Adrenal gland (tissue), 9 donors: ENCODE measurements at regions not wholly inside any gene's neighbourhood (a gene's known extent, or its start where the extent isn't known, plus 50 kb on each side); places are given as distances from the start of the nearest gene placed in this dataset.

Experiments
- DNase-seq, 7 donors: peaks; one replicate each; pipeline ENCODE4 v3.0.0-alpha.2; 2019 to 2020
- H3K27ac ChIP-seq, 5 donors: fragments of 200-600 bp; sonication (generic) in 4 of 5; 1 replicate in 3 of 5; 2 replicates in 2 of 5; pipeline versions ENCODE4 v1.5.1 to v1.8.0; 2016 to 2020; ENCODE audit warnings: mild to moderate bottlenecking in 1 of 5
- H3K27me3 ChIP-seq: fragments of 200-600 bp; 2 replicates; pipeline ENCODE4 v1.8.0; 2021
- H3K36me3 ChIP-seq, 2 donors: fragments of 200-600 bp; replicated peaks in 1 of 2; 1 replicate in 1 of 2; 2 replicates in 1 of 2; pipeline versions ENCODE4 v1.5.1 to v1.8.0; 2018 to 2022
- H3K4me1 ChIP-seq, 2 donors: fragments of 200-600 bp; replicated peaks in 1 of 2; 1 replicate in 1 of 2; 2 replicates in 1 of 2; pipeline versions ENCODE4 v1.5.1 to v1.8.0; 2018 to 2021
- H3K4me3 ChIP-seq, 4 donors: fragments of 200-600 bp; sonication (generic) in 3 of 4; one replicate each; pipeline ENCODE4 v1.5.1; 2016 to 2018
- H3K9me3 ChIP-seq, 3 donors: fragments of 200-600 bp; sonication (generic) in 1 of 3; replicated peaks in 1 of 3; 1 replicate in 2 of 3; 2 replicates in 1 of 3; pipeline versions ENCODE4 v1.5.1 to v1.8.0; 2016 to 2021
- POLR2A ChIP-seq, 2 donors: fragments of 450-650 bp; IDR thresholded peaks; one replicate each; pipeline ENCODE4 v1.6.1; 2017; ENCODE audit warnings: antibody characterized with exemption in 2 of 2, mild to moderate bottlenecking in 2 of 2, moderate library complexity in 1 of 2
- WGBS, 4 donors: extraction: QIAGEN DNeasy Blood & Tissue Kit in 2 of 4; methylation state at CpG; one replicate each; pipeline versions ENCODE4 v1.1.5 to v1.1.7; 2013 to 2017; 5-methylcytosine and 5-hydroxymethylcytosine counted together
- intact Hi-C, 2 donors: fragments of 100-400 bp; cut with DNase I; formaldehyde crosslinking; loops; one replicate each; pipeline versions ENCODE4 v1.14.1 to v1.15.0; 2022 to 2023
- TF ChIP-seq, protein P1 (sequence below), 6 experiments: fragments of 450-650 bp in 4 of 6; fragments of 200-600 bp in 2 of 6; sonication (generic) in 1 of 6; IDR thresholded peaks; 1 replicate in 5 of 6; 2 replicates in 1 of 6; pipeline versions ENCODE4 v1.5.1 to v1.8.0; 2016 to 2021; ENCODE audit warnings: antibody characterized with exemption in 6 of 6, mild to moderate bottlenecking in 2 of 6, moderate library complexity in 1 of 6
- donor health status: healthy with polysubstance abuse.
- donor health status: Bipolar disorder and iron deficiency.
- donor health status: DM: yes; HTN: yes; CAD: no.
- donor health status: DM: no; HTN: no; CAD: no.
- donor health status: DM: no; HTN: no; CAD: no.

DNA sequence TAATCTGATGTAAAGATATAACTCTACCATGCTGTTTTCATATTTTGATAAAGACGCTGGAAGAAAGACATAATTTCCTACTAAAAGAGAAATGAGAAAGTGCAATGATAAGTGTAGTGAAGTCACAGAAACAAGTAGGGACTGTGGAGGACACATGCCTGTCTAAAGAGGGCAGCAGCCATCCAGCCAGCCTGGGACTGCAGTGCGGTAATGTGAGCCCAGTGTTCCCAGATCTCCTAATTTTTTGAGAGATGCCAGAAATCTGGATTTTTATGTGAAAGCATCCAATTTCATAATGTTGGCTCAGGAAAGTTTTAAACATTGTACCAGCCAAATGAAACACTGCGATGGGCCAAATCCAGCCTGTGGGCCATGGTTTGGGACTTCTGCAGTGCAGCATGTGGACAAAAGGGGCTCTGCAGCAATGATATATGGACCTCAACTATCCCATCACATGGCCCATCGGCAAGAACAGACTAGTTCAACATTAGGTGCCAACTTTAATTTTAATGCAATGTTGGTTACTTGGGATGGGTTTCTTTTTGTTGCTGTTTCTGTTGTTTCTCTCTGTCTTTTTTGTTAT is 329.5 kb downstream of the LTN1 start:
- H3K27me3 ChIP-seq = no peaks in the 10 kb centered on the region
- H3K36me3 ChIP-seq = no peaks in the 10 kb centered on the region
- no peaks in the 10 kb centered on the region for H3K9me3 ChIP-seq
- H3K4me3 ChIP-seq = no peak overlapping the region
- H3K4me1 ChIP-seq = no peaks in the 10 kb centered on the region
- DNase-seq = no peak
- TF ChIP-seq, protein P1, sequence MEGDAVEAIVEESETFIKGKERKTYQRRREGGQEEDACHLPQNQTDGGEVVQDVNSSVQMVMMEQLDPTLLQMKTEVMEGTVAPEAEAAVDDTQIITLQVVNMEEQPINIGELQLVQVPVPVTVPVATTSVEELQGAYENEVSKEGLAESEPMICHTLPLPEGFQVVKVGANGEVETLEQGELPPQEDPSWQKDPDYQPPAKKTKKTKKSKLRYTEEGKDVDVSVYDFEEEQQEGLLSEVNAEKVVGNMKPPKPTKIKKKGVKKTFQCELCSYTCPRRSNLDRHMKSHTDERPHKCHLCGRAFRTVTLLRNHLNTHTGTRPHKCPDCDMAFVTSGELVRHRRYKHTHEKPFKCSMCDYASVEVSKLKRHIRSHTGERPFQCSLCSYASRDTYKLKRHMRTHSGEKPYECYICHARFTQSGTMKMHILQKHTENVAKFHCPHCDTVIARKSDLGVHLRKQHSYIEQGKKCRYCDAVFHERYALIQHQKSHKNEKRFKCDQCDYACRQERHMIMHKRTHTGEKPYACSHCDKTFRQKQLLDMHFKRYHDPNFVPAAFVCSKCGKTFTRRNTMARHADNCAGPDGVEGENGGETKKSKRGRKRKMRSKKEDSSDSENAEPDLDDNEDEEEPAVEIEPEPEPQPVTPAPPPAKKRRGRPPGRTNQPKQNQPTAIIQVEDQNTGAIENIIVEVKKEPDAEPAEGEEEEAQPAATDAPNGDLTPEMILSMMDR (IDR thresholded peaks at IDR 0.05) = no peak
- no peak for TF ChIP-seq POLR2A (IDR thresholded peaks at IDR 0.05)
- H3K27ac ChIP-seq = no peak overlapping the region
- WGBS, 4 donors = 75 to 92% (median 84%) methylated on average over 4 of the region's 4 CpGs
- intact Hi-C loops = no loop called here

DNA sequence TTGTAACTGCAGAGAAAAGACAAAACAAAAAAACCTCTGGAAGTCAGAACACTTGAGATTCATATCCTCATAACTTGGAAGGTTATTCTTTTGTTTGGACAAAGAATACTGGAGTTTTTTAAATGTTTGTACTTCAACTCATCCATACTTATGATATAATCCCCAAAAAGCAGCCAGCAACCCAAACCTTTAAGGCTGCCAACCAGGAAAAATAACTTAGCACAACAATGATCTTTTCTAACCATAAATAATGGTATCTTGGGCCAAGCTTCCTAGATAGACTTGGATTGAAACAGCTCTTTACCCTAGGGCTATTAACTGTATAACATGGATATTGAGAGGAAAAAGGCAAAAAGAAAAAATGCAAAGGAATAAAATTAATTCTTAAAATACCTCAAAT is 335.1 kb downstream of the LTN1 start:
- Histone ChIP-seq H3K4me1 (no peaks in the 10 kb centered on the region), H3K27ac (no peak overlapping the region), H3K9me3 (no peaks in the 10 kb centered on the region), H3K4me3 (no peak overlapping the region), H3K27me3 (no peaks in the 10 kb centered on the region), H3K36me3 (no peaks in the 10 kb centered on the region)
- intact Hi-C loops = no loop called here
- DNase-seq = no peak
- no peak for TF ChIP-seq POLR2A (IDR thresholded peaks at IDR 0.05)
- TF ChIP-seq, protein P1 (IDR thresholded peaks at IDR 0.05) = no peak

DNA sequence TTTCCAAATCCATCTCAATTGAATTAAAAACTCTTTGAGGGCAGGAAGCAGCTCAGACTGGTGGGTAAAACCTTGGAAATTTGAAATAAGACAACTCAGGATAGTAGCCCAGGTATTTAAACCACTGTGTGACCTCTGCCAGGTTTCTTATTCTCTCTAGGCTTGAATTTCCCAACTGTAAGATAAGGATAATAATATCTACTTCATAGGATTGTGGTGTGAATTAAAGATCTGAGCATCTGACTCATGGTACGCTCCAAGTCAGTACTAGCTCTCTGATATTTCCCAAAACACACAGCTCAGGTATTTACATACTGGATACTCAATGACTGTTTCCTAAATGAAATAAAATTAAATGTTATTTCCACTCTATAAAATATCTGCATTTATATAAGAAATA is 337.2 kb downstream of the LTN1 start:
- intact Hi-C loops = no loop called here
- H3K4me3 ChIP-seq = no peak overlapping the region
- DNase-seq = no peak

DNA sequence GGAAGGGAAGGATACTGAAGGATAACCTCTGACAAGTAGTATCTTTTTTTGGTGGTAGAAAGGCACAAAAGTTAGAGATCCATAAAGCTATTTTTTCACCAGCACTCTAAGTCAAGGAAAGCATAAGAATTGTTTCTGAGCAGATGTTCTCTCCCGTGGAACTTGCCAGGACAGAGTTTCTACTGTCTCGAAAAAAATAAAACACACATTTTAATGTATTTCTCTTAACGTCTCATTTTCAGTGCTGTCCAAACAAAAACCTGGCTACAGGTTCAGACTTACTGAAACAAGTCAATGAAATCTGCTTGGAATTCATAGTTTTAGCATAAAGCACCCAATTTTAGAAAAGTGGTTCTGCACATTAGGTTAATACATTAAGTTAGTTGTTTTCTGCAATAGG is 338.3 kb downstream of the LTN1 start:
- H3K4me1 ChIP-seq = no peaks in the 10 kb centered on the region
- intact Hi-C loops = no loop called here
- no peaks in the 10 kb centered on the region for H3K36me3 ChIP-seq
- H3K4me3 ChIP-seq = no peak overlapping the region
- no peak for TF ChIP-seq POLR2A (IDR thresholded peaks at IDR 0.05)
- TF ChIP-seq, protein P1 (IDR thresholded peaks at IDR 0.05) = no peak
- 73 to 77% (median 76%) methylated on average over 3 of the region's 3 CpGs for WGBS, 4 donors
- no peaks in the 10 kb centered on the region for H3K27me3 ChIP-seq
- no peak for DNase-seq
- no peak overlapping the region for H3K27ac ChIP-seq
- H3K9me3 ChIP-seq = no peaks in the 10 kb centered on the region

More for the DNA sequence above, 337.2 kb downstream of the LTN1 start:
- TF ChIP-seq, protein P1 (IDR thresholded peaks at IDR 0.05) = no peak
- no peak for TF ChIP-seq POLR2A (IDR thresholded peaks at IDR 0.05)
- Histone ChIP-seq H3K36me3 (no peaks in the 10 kb centered on the region), H3K27ac (no peak overlapping the region), H3K27me3 (no peaks in the 10 kb centered on the region), H3K4me1 (no peaks in the 10 kb centered on the region), H3K9me3 (no peaks in the 10 kb centered on the region)
- 90 to 100% (median 96%) methylated on average over 1 of the region's 1 CpG for WGBS, 4 donors
